ENCODE measurements at regions not wholly inside any gene's neighbourhood (a gene's known extent, or its start where the extent isn't known, plus 50 kb on each side); places are given as distances from the start of the nearest gene placed in this dataset.

GRCh38 chr6:62516291-62517141 lies 230.5 kb upstream of the KHDRBS2 start:
- no peaks in the 10 kb centered on the region for H3K36me3 ChIP-seq (ENCODE audit: control insufficient read depth in 2 of 2, extremely low read depth in 1 of 2, insufficient read depth in 2 of 2, low read length in 2 of 2)
- POLR2A ChIA-PET: no interaction called here
- BruUV-seq (replicated peaks): no TSS peak
- no peaks in the 10 kb centered on the region for H3K4me1 ChIP-seq (ENCODE audit: control insufficient read depth, extremely low read depth, insufficient read depth, low read length)
- H3K4me3 ChIP-seq (replicated peaks in 1 of 3; ENCODE audit: insufficient read depth in 1 of 3, low read depth in 1 of 3, low read length in 3 of 3): no peak overlapping the region
- dilution Hi-C loops (cut with MboI; ENCODE audit: extremely low pct_ligation_motif_present, low sequenced_read_pairs) (no loop called here), intact Hi-C loops (cut with micrococcal nuclease) (no loop called here)
- CTCF ChIA-PET: no interaction called here
- DNase-seq (ENCODE audit: low read depth, low spot score) (no peak), FAIRE-seq (no peak)
- H3K27ac ChIP-seq (ENCODE audit: insufficient read depth, low read depth, low read length): no peak overlapping the region
- no peaks in the 10 kb centered on the region for H3K9me1 ChIP-seq (replicated peaks; ENCODE audit: control insufficient read depth, extremely low read depth, insufficient read depth, low read length)
- H4K20me1 ChIP-seq (replicated peaks; ENCODE audit: control insufficient read depth, extremely low read depth, insufficient read depth, low read length): no peaks in the 10 kb centered on the region
- H3K27me3 ChIP-seq (ENCODE audit: control insufficient read depth in 2 of 2, insufficient read depth in 2 of 2, low read length in 2 of 2): no peaks in the 10 kb centered on the region
- H3K9me3 ChIP-seq (replicated peaks; ENCODE audit: control insufficient read depth, insufficient read depth, low read length): peaks cover 2% of the 10 kb centered on the region
- no peak overlapping the region for H3K4me2 ChIP-seq (ENCODE audit: insufficient read depth, low read length)
- H3K79me2 ChIP-seq (ENCODE audit: control insufficient read depth, insufficient read depth, low read length): no peaks in the 10 kb centered on the region
- no peak for TF ChIP-seq FOS (IDR thresholded peaks at IDR 0.05; ENCODE audit: borderline replicate concordance, insufficient read depth, low read length)
- TF ChIP-seq EZH2 (IDR thresholded peaks at IDR 0.05; ENCODE audit: borderline replicate concordance, low read depth, low read length, severe bottlenecking): no peak
- TF ChIP-seq JUN (IDR thresholded peaks at IDR 0.05; ENCODE audit: borderline replicate concordance, insufficient read depth, insufficient read length, low read depth): no peak
- TF ChIP-seq GATA2 (IDR thresholded peaks at IDR 0.05; ENCODE audit: insufficient read depth, insufficient read length, low read depth, low read length): no peak
- TF ChIP-seq POLR2AphosphoS5 (IDR thresholded peaks at IDR 0.05; ENCODE audit: insufficient read depth, low read depth, low read length): no peak
- no peak for TF ChIP-seq POLR2A (IDR thresholded peaks at IDR 0.05; ENCODE audit: low read depth, low read length)
- TF ChIP-seq MYC (IDR thresholded peaks at IDR 0.05; ENCODE audit: low read depth, low read length): no peak
- no peak for TF ChIP-seq MAX (IDR thresholded peaks at IDR 0.05; ENCODE audit: insufficient read depth, insufficient read length)
- no peak for TF ChIP-seq CTCF (IDR thresholded peaks at IDR 0.05; ENCODE audit: extremely low read depth in 1 of 2, insufficient read depth in 1 of 2, low read depth in 1 of 2, low read length in 2 of 2)
- no peak overlapping the region for H3K9ac ChIP-seq (replicated peaks; ENCODE audit: extremely low read depth, insufficient read depth, low read length)
- no peak overlapping the region for H2AFZ ChIP-seq (ENCODE audit: low read depth, low read length)
